Naive thymus-derived CD4-positive, alpha-beta T cell (primary cell): ENCODE measurements at regions not wholly inside any gene's neighbourhood (a gene's known extent, or its start where the extent isn't known, plus 50 kb on each side); places are given as distances from the start of the nearest gene placed in this dataset.

ENCODE experiments used
- ATAC-seq: fragments of 150-1000 bp; cut with Tn5 transposase; 2 replicates; pipeline ENCODE4 v1.10.0; 2021; ENCODE audit warnings: mild to moderate bottlenecking, moderate library complexity
- CTCF ChIA-PET: fragments of 350-600 bp; sonication (Branson Sonifier 250); formaldehyde crosslinking; loops from one replicate; lab custom pipeline; 2021; ENCODE audit warnings: antibody characterized with exemption; lab: Charles Lee
- POLR2A ChIA-PET: fragments of 350-600 bp; sonication (Branson Sonifier 250); formaldehyde crosslinking; loops from one replicate; lab custom pipeline; 2021; ENCODE audit warnings: antibody characterized with exemption, inconsistent platforms; lab: Charles Lee
- DNase-seq, 9 donors: peaks; one replicate each; pipeline versions ENCODE4 v3.0.0 to v3.0.0-alpha.2; 2020 to 2022; ENCODE audit warnings: mixed read lengths in 1 of 9
- H3K27ac ChIP-seq: one replicate; pipeline ENCODE4 v1.7.0; 2013; ENCODE audit warnings: mild to moderate bottlenecking, low read depth, low read length, moderate library complexity
- H3K27me3 ChIP-seq, 2 donors: one replicate each; pipeline ENCODE4 v1.7.0; 2013; ENCODE audit warnings: low read length in 2 of 2, mild to moderate bottlenecking in 2 of 2, moderate library complexity in 2 of 2; ENCODE audit not compliant: control insufficient read depth in 2 of 2, insufficient read depth in 2 of 2
- H3K36me3 ChIP-seq, 3 experiments: 1 replicate in 2 of 3; 2 replicates in 1 of 3; pipeline ENCODE4 v1.7.0; 2013; ENCODE audit warnings: low read length in 3 of 3, mild to moderate bottlenecking in 3 of 3, moderate library complexity in 1 of 3; ENCODE audit not compliant: insufficient read depth in 3 of 3, control insufficient read depth in 2 of 3
- H3K4me1 ChIP-seq, 2 donors: one replicate each; pipeline ENCODE4 v1.7.0; 2013; ENCODE audit warnings: low read length in 2 of 2, mild to moderate bottlenecking in 2 of 2, moderate library complexity in 1 of 2; ENCODE audit not compliant: control insufficient read depth in 2 of 2, insufficient read depth in 2 of 2
- H3K4me3 ChIP-seq: 2 replicates; pipeline ENCODE4 v1.7.0; 2013; ENCODE audit warnings: mild to moderate bottlenecking, low read length
- H3K9me3 ChIP-seq, 3 experiments: 1 replicate in 2 of 3; 2 replicates in 1 of 3; pipeline ENCODE4 v1.7.0; 2013; ENCODE audit warnings: low read length in 3 of 3; ENCODE audit not compliant: control insufficient read depth in 2 of 3
- H3K27ac Mint-ChIP-seq, 9 donors: one replicate each; pipeline ENCODE4 v1.8.0; 2020 to 2022; ENCODE audit warnings: mixed read lengths in 9 of 9, mild to moderate bottlenecking in 8 of 9, moderate library complexity in 5 of 9, inconsistent platforms in 2 of 9
- H3K27me3 Mint-ChIP-seq, 5 donors: one replicate each; pipeline ENCODE4 v1.8.0; 2021 to 2022; ENCODE audit warnings: mixed read lengths in 5 of 5, mild to moderate bottlenecking in 1 of 5
- H3K36me3 Mint-ChIP-seq, 5 donors: one replicate each; pipeline ENCODE4 v1.8.0; 2020 to 2022; ENCODE audit warnings: mixed read lengths in 5 of 5, mild to moderate bottlenecking in 3 of 5, inconsistent platforms in 1 of 5
- H3K4me1 Mint-ChIP-seq, 7 donors: one replicate each; pipeline ENCODE4 v1.8.0; 2020 to 2022; ENCODE audit warnings: mixed read lengths in 7 of 7, mild to moderate bottlenecking in 3 of 7, inconsistent platforms in 1 of 7
- H3K4me3 Mint-ChIP-seq, 10 donors: one replicate each; pipeline ENCODE4 v1.8.0; 2020 to 2022; ENCODE audit warnings: mild to moderate bottlenecking in 10 of 10, mixed read lengths in 10 of 10, moderate library complexity in 6 of 10, inconsistent platforms in 2 of 10
- H3K9me3 Mint-ChIP-seq, 11 donors: one replicate each; pipeline ENCODE4 v1.8.0; 2020 to 2022; ENCODE audit warnings: mixed read lengths in 11 of 11, mild to moderate bottlenecking in 4 of 11, inconsistent platforms in 1 of 11, moderate library complexity in 1 of 11
- intact Hi-C, 2 donors: fragments of 100-400 bp; cut with micrococcal nuclease; formaldehyde crosslinking; loops; one replicate each; pipeline ENCODE4 v1.15.1; 2023

DNA sequence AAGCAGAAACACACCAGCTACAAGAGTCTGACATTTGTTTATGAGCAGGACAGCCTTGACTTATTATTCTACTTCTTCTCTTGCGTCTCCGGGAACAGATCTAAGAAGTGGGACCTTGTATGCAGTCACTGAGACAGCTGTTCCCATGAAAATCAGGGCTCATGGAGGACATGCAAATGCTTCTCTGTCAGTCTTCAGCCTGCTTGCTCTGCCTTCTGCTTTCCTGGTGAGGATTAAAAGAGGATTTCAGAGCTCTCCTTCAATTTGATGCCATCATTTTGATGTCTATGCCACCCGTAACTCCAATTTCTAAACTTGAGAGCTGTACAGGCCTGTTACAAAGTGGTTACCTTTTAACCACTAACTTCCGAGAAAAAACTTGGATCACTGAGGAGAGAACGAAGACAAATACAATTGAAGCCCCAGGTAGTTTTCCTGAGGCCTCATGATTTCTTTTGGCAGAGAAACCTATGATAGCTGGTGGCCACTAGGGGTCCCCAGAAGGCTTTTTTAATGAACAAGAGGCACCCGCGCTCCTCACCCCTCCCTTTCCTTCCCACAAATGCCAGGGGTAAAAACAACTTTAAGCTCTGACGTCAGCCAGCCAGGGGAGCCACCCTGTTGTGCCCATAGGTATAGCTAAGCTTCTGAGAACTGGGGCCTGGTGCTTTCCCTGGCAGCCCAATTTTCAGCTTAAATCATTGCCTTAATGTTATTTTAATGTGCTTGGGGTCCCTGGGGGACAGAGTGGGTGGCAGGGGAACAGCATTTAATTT lies 97.0 kb downstream of the DDIT4L start:
- intact Hi-C loops: loop anchor here (1.0 to 10.0 kb wide), 23 partner anchors 14 to 1828 kb away; partner anchors contain the start of genes DAPP1 (in 2 of the 2), H2AZ1 (in 2 of the 2), EIF4E (in 1 of the 2) and LAMTOR3 (in 1 of the 2)
- H3K4me3 ChIP-seq: no peak overlapping the region
- ChIA-PET CTCF (interaction anchor here (0.6 to 2.2 kb wide), 9 partner anchors 10 to 1830 kb away, joined by 3 to 12 read pairs (median 4); partner anchors contain the start of gene DNAJB14), POLR2A (interaction anchor here (0.6 to 1.0 kb wide), 3 partner anchors 30 to 1002 kb away, joined by 3 read pairs; no protein-coding TSS in a partner anchor)
- H3K9me3 Mint-ChIP-seq: no peaks in the 10 kb centered on the region
- ATAC-seq: peak; percentile 99
- no peaks in the 10 kb centered on the region for H3K36me3 ChIP-seq
- DNase-seq: peak; percentile 42 to 96 (median 89)
- H3K27ac Mint-ChIP-seq: peak overlapping the region; percentile 77 to 99 (median 95)
- no peaks in the 10 kb centered on the region for H3K27me3 Mint-ChIP-seq
- peak overlapping the region; percentile 55 for H3K27ac ChIP-seq
- H3K36me3 Mint-ChIP-seq: peaks cover 0 to 5% (median 0%) of the 10 kb centered on the region in 5 donors
- H3K4me1 Mint-ChIP-seq: peaks cover 9 to 48% (median 20%) of the 10 kb centered on the region in 7 donors
- peak overlapping the region in 4 of 10 donors; percentile 8 to 70 (median 48) for H3K4me3 Mint-ChIP-seq
- peaks cover 0 to 16% of the 10 kb centered on the region in 2 donors for H3K4me1 ChIP-seq
- H3K9me3 ChIP-seq: no peaks in the 10 kb centered on the region
- no peaks in the 10 kb centered on the region for H3K27me3 ChIP-seq

DNA sequence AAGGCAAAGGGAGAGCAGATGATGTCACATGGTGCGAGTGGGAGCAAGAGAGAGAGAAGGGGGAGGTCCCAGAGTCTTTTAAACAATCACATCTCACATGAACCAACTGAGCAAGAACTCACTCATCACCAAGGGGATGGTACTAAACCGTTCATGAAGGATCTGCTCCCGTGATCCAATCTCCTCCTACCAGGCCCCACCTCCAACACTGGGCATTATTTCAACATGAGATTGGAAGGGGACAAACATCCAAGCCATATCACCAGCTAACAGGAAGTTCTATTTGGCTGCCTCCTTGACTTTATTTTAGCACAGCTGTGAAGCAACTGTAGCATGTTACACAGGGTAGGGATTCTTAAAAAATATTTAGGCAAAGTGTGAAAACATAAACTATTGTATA lies 102.5 kb downstream of the DDIT4L start:
- H3K4me3 ChIP-seq: no peak overlapping the region
- DNase-seq (no peak), ATAC-seq (no peak)
- Mint-ChIP-seq H3K4me1 (peaks cover 0 to 17% (median 0%) of the 10 kb centered on the region in 7 donors), H3K9me3 (peaks cover 0 to 9% (median 0%) of the 10 kb centered on the region in 11 donors), H3K27me3 (no peaks in the 10 kb centered on the region), H3K27ac (peak overlapping the region in 4 of 9 donors; percentile 2 to 38 (median 14)), H3K36me3 (peaks cover 0 to 12% (median 0%) of the 10 kb centered on the region in 5 donors), H3K4me3 (no peak overlapping the region)
- no peaks in the 10 kb centered on the region for H3K4me1 ChIP-seq
- H3K9me3 ChIP-seq: no peaks in the 10 kb centered on the region
- CTCF ChIA-PET: no interaction called here
- no peak overlapping the region for H3K27ac ChIP-seq
- POLR2A ChIA-PET: interaction anchor here (0.9 kb wide), 1 partner anchor 9 kb away, joined by 3 read pairs; no protein-coding TSS in a partner anchor
- no peaks in the 10 kb centered on the region for H3K27me3 ChIP-seq
- no peaks in the 10 kb centered on the region for H3K36me3 ChIP-seq
- intact Hi-C loops: no loop called here

DNA sequence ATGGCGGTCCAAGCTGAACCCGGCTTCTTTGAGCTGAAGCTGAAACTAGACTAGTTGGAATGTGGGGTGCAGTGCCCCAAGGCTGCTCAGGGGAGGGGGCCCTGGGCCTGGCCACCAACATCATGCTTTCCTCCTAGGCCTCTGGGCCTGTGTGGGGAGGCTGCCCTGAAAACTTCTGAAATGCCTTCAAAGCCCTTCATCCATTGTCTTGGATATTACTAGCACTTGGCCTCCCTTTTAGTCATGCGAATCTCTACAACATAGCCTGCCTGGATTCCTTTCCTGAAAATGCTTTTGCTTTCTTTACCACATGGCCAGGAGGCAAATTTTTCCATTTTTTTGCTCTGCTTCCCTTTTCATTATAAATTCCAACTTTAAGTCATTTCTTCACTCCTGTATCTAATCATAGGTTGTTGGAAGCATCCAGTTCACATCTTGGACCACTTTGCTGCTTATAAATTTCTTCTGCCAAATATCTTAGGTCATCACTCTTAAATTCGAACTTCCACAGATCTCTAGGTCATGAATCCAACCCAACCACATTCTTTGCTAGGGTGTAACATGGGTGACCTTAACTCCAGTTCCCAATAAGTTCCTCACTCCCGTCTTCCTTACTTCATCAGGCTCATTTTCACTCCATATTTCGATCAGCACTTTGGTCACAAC lies 103.4 kb downstream of the DDIT4L start:
- no peak overlapping the region for H3K27ac ChIP-seq
- no peak for DNase-seq
- peaks cover 0 to 13% (median 0%) of the 10 kb centered on the region in 7 donors for H3K4me1 Mint-ChIP-seq
- H3K36me3 ChIP-seq: no peaks in the 10 kb centered on the region
- intact Hi-C loops: no loop called here
- no peak overlapping the region for H3K4me3 Mint-ChIP-seq
- H3K27ac Mint-ChIP-seq: peak overlapping the region in 3 of 9 donors; percentile 0 to 25 (median 2)
- peaks cover 0 to 9% (median 0%) of the 10 kb centered on the region in 11 donors for H3K9me3 Mint-ChIP-seq
- no peaks in the 10 kb centered on the region for H3K9me3 ChIP-seq
- H3K27me3 Mint-ChIP-seq: no peaks in the 10 kb centered on the region
- no peak overlapping the region for H3K4me3 ChIP-seq
- CTCF ChIA-PET: no interaction called here
- H3K36me3 Mint-ChIP-seq: peaks cover 0 to 12% (median 0%) of the 10 kb centered on the region in 5 donors
- H3K4me1 ChIP-seq: no peaks in the 10 kb centered on the region
- POLR2A ChIA-PET: no interaction called here
- no peak for ATAC-seq
- no peaks in the 10 kb centered on the region for H3K27me3 ChIP-seq

DNA sequence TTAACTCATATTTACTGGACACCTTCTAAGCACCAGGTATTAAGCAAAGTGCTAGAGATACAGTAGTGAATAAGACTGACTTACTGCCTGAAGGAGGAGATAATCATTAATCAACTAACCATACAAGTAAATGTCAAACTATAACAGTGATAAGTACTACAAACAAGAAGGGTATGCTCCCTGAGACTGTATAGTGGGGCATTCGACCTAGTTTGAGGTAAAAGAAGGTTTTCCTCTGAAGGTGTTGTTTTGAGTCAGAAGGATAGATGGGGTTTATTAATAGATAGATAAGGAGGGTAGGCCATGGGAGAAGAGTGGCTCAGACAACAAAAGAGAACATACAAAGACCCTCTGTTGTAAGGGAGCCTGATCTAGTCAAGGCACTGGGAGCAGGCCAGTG lies 105.4 kb downstream of the DDIT4L start:
- H3K9me3 ChIP-seq: no peaks in the 10 kb centered on the region
- POLR2A ChIA-PET: no interaction called here
- DNase-seq (no peak), ATAC-seq (no peak)
- Mint-ChIP-seq H3K9me3 (peaks cover 0 to 9% (median 0%) of the 10 kb centered on the region in 11 donors), H3K4me1 (peaks cover 0 to 18% (median 0%) of the 10 kb centered on the region in 7 donors), H3K36me3 (peaks cover 0 to 12% (median 0%) of the 10 kb centered on the region in 5 donors), H3K27ac (no peak overlapping the region), H3K4me3 (no peak overlapping the region), H3K27me3 (peaks cover 0 to 3% (median 0%) of the 10 kb centered on the region in 5 donors)
- H3K27me3 ChIP-seq: no peaks in the 10 kb centered on the region
- H3K4me3 ChIP-seq: no peak overlapping the region
- no peak overlapping the region for H3K27ac ChIP-seq
- no peaks in the 10 kb centered on the region for H3K36me3 ChIP-seq
- H3K4me1 ChIP-seq: no peaks in the 10 kb centered on the region
- CTCF ChIA-PET: no interaction called here
- intact Hi-C loops: no loop called here

DNA sequence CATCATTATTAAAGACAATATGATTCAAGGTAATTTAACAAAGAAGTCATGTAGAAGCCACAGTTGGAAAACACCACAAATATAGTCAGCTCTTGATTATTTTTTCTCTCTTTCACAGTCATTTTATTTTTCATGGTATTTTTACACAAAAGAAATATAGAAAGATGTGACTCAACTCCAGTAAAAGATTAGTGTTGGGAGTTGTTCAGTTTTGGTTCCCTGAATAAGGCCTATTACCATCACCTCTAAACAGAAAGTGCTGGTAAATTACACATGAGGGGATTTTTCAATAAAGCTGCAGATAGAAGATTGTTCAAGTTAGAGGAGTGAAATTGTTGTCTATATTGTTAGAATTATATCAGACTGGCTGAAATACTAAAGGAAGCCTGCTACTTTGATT lies 107.0 kb downstream of the DDIT4L start:
- Histone ChIP-seq H3K9me3 (no peaks in the 10 kb centered on the region), H3K27me3 (no peaks in the 10 kb centered on the region), H3K36me3 (no peaks in the 10 kb centered on the region), H3K27ac (no peak overlapping the region), H3K4me1 (no peaks in the 10 kb centered on the region), H3K4me3 (no peak overlapping the region)
- POLR2A ChIA-PET: no interaction called here
- peaks cover 0 to 9% (median 0%) of the 10 kb centered on the region in 11 donors for H3K9me3 Mint-ChIP-seq
- no peak overlapping the region for H3K4me3 Mint-ChIP-seq
- H3K36me3 Mint-ChIP-seq: peaks cover 0 to 12% (median 0%) of the 10 kb centered on the region in 5 donors
- H3K27me3 Mint-ChIP-seq: peaks cover 0 to 3% (median 0%) of the 10 kb centered on the region in 5 donors
- ATAC-seq (no peak), DNase-seq (no peak)
- intact Hi-C loops: no loop called here
- H3K27ac Mint-ChIP-seq: no peak overlapping the region
- H3K4me1 Mint-ChIP-seq: peaks cover 0 to 24% (median 5%) of the 10 kb centered on the region in 7 donors
- CTCF ChIA-PET: no interaction called here

DNA sequence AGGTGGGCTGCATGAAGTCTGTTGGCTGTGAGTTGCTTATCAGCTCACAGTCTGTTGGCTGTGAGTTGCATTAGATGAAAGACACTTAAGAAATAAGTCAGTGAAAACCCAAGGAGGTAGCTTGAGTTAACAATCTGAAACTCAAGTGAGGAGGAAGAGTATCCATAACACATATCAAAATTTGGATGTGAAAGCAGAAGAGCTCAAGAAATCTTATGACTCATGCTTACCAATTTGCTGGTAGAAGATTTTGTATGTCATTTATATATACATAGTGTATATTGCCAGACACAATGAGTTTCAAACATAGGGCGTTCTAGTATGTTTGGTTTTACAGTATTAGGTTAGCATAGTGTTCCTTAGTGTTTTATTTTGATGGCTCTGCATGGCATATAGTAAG lies 107.4 kb downstream of the DDIT4L start:
- ATAC-seq: no peak
- H3K27me3 Mint-ChIP-seq: peaks cover 0 to 3% (median 0%) of the 10 kb centered on the region in 5 donors

More for the DNA sequence above, 107.4 kb downstream of the DDIT4L start:
- no peaks in the 10 kb centered on the region for H3K36me3 ChIP-seq
- H3K4me3 ChIP-seq: no peak overlapping the region
- no peak overlapping the region for H3K4me3 Mint-ChIP-seq
- H3K27ac ChIP-seq: no peak overlapping the region
- H3K36me3 Mint-ChIP-seq: peaks cover 0 to 12% (median 0%) of the 10 kb centered on the region in 5 donors
- intact Hi-C loops: no loop called here
- H3K9me3 ChIP-seq: no peaks in the 10 kb centered on the region
- ChIA-PET POLR2A (no interaction called here), CTCF (no interaction called here)
- H3K4me1 ChIP-seq: no peaks in the 10 kb centered on the region
- H3K27ac Mint-ChIP-seq: no peak overlapping the region
- H3K9me3 Mint-ChIP-seq: peaks cover 0 to 9% (median 0%) of the 10 kb centered on the region in 11 donors
- DNase-seq: no peak
- peaks cover 0 to 23% (median 5%) of the 10 kb centered on the region in 7 donors for H3K4me1 Mint-ChIP-seq
- no peaks in the 10 kb centered on the region for H3K27me3 ChIP-seq
